ENCODE measurements at regions not wholly inside any gene's neighbourhood (a gene's known extent, or its start where the extent isn't known, plus 50 kb on each side); places are given as distances from the start of the nearest gene placed in this dataset.

DNA sequence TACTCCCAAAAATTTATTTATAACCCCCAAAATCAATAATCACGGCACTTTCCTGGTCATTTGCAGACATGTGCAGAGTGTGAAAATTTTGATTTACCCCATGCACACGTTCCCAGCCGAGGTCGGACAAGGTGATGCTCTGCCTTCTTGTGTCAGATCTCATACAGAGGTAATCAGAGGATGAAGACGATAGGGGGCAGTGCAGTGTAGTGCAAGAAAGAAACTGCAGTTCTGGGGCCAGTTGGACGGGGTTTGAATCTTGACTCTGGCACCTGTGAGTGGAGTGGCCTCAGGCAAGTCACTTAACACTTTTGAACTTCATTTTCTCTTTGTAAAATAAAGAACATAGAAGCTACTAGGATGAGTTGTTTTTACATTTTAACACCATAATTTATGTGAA, 88.4 kb downstream of the FRMPD3 start:
- no peak overlapping the region for H3K9ac ChIP-seq (ENCODE audit: low read depth, low read length)
- no peaks in the 10 kb centered on the region; the same call in 1 of the 2 replicates for H3K4me1 ChIP-seq (ENCODE audit: insufficient read depth, low read length)
- H3K27me3 ChIP-seq (ENCODE audit: insufficient read depth, low read length) = no peaks in the 10 kb centered on the region
- no peaks in the 10 kb centered on the region for H3K9me3 ChIP-seq (ENCODE audit: insufficient read depth, low read depth, low read length)
- H3K36me3 ChIP-seq (ENCODE audit: insufficient read depth, low read depth, low read length) = no peaks in the 10 kb centered on the region
- H3K4me3 ChIP-seq (ENCODE audit: low read length) = no peak overlapping the region
- no peak overlapping the region for H3K27ac ChIP-seq (ENCODE audit: low read length)

DNA sequence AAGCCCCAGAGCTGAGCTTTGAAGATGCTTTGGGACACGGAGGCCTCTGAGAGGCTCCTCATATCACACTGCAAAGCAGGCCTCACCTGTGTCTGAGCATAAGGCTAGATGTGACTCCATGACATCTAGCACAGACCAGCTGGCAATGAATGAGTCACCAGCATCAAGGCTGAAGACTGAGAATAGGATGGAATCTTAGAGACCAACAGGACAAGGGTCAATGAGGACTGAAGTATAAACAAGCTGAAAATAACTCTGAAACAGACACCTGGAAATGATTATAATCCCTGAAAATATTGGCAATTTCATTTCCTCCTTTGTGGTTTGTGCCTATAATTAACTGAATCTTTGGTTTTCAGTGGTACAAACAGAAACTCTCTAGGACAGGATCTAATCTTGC, 87.1 kb upstream of the PRPS1 start:
- Histone ChIP-seq H3K27ac (ENCODE audit: low read length) (no peak overlapping the region), H3K4me3 (ENCODE audit: low read length) (no peak overlapping the region), H3K27me3 (ENCODE audit: insufficient read depth, low read length) (no peaks in the 10 kb centered on the region), H3K36me3 (ENCODE audit: insufficient read depth, low read depth, low read length) (no peaks in the 10 kb centered on the region), H3K9me3 (ENCODE audit: insufficient read depth, low read depth, low read length) (no peaks in the 10 kb centered on the region), H3K4me1 (ENCODE audit: insufficient read depth, low read length) (no peaks in the 10 kb centered on the region; the same call in 1 of the 2 replicates), H3K9ac (ENCODE audit: low read depth, low read length) (no peak overlapping the region)

DNA sequence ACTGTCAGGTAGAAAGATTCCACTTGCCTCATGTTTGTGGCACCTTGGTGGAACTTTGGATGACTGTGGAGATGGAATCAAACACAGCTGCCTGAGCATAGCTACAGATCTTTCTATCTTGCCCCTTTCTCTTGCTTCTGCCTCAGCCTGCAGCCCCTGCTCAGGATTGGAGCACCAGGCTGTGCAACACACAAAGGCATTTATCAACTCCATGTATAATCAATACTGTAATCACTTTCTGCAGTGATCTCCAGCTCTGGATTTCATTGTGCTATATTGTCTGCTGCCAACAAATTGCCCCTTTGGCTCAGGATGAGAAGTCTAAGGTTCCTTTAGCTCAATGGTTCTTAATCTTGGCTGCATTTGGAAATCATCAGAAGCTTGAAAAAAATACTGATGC, 86.3 kb upstream of the PRPS1 start:
- Histone ChIP-seq H3K27me3 (ENCODE audit: insufficient read depth, low read length) (no peaks in the 10 kb centered on the region), H3K27ac (ENCODE audit: low read length) (no peak overlapping the region), H3K4me3 (ENCODE audit: low read length) (no peak overlapping the region), H3K4me1 (ENCODE audit: insufficient read depth, low read length) (no peaks in the 10 kb centered on the region; the same call in 1 of the 2 replicates), H3K9ac (ENCODE audit: low read depth, low read length) (no peak overlapping the region), H3K36me3 (ENCODE audit: insufficient read depth, low read depth, low read length) (no peaks in the 10 kb centered on the region), H3K9me3 (ENCODE audit: insufficient read depth, low read depth, low read length) (no peaks in the 10 kb centered on the region)

DNA sequence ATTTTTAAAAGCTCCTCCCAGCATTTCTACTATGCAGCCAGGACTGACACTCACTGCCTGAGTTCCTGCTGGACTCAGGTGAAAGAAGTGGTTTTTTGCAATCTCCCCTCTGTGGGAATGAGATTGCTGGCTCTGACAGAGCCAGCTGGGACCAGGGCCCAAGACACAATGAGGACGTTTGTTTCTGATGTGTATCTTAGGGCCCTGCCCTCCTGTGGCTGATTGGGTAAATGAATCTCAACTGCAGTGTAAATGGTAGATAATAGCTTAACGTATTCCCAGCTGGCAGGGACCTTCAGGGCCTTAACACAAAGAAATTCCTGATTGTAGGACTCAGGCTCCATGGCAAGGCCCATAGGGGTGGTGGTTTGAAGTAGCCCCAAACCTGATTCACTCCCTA, 85.8 kb upstream of the PRPS1 start:
- no peak overlapping the region for H3K9ac ChIP-seq (ENCODE audit: low read depth, low read length)
- H3K36me3 ChIP-seq (ENCODE audit: insufficient read depth, low read depth, low read length) = no peaks in the 10 kb centered on the region
- no peak overlapping the region for H3K4me3 ChIP-seq (ENCODE audit: low read length)
- no peaks in the 10 kb centered on the region; the same call in 1 of the 2 replicates for H3K4me1 ChIP-seq (ENCODE audit: insufficient read depth, low read length)
- no peaks in the 10 kb centered on the region for H3K9me3 ChIP-seq (ENCODE audit: insufficient read depth, low read depth, low read length)
- no peaks in the 10 kb centered on the region for H3K27me3 ChIP-seq (ENCODE audit: insufficient read depth, low read length)
- no peak overlapping the region for H3K27ac ChIP-seq (ENCODE audit: low read length)

DNA sequence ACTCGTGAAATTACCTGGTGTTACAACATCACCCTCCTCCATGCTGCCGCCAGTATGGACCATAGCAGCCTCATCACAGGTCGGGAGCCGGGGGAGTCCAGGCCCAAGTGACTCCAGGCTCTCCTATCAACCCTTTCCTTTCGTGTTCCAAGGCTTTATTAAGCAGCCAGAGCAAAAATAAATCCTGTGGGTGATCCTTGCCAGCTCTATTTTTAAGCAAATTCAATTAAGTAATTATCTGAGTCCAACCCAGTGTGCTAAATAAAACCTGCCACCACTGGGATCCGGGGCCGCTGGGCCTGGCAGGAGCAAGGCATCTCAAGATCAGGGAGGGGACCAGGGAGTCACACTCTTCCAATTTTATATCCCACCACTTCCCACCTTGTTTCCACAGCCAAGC, 80.7 kb upstream of the PRPS1 start:
- Histone ChIP-seq H3K9me3 (ENCODE audit: insufficient read depth, low read depth, low read length) (no peaks in the 10 kb centered on the region), H3K27ac (ENCODE audit: low read length) (no peak overlapping the region), H3K9ac (ENCODE audit: low read depth, low read length) (no peak overlapping the region), H3K27me3 (ENCODE audit: insufficient read depth, low read length) (no peaks in the 10 kb centered on the region), H3K4me1 (ENCODE audit: insufficient read depth, low read length) (no peaks in the 10 kb centered on the region; the same call in 1 of the 2 replicates), H3K4me3 (ENCODE audit: low read length) (no peak overlapping the region), H3K36me3 (ENCODE audit: insufficient read depth, low read depth, low read length) (no peaks in the 10 kb centered on the region)

DNA sequence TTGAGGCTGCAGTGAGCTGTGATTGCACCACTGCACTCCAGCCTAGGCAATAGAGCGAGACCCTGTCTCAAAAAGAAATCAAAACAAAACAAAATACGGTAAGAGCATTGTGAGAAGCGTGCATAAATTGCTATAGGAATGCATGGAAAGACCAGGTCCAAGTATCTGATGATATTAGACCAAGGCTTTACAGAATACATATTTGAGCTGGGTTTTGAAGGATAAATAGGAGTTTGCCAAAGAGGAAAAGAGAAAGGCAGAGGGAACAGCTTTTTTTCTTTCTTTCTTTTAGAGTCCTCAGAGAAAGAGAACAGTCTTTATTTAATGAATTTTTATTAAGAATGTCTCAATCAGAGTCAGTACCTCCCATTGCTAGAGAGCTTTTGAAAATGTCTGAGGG, 79.5 kb upstream of the PRPS1 start:
- Histone ChIP-seq H3K9ac (ENCODE audit: low read depth, low read length) (no peak overlapping the region), H3K4me3 (ENCODE audit: low read length) (no peak overlapping the region), H3K4me1 (ENCODE audit: insufficient read depth, low read length) (no peaks in the 10 kb centered on the region), H3K27me3 (ENCODE audit: insufficient read depth, low read length) (no peaks in the 10 kb centered on the region), H3K36me3 (ENCODE audit: insufficient read depth, low read depth, low read length) (no peaks in the 10 kb centered on the region), H3K27ac (ENCODE audit: low read length) (no peak overlapping the region), H3K9me3 (ENCODE audit: insufficient read depth, low read depth, low read length) (no peaks in the 10 kb centered on the region)

DNA sequence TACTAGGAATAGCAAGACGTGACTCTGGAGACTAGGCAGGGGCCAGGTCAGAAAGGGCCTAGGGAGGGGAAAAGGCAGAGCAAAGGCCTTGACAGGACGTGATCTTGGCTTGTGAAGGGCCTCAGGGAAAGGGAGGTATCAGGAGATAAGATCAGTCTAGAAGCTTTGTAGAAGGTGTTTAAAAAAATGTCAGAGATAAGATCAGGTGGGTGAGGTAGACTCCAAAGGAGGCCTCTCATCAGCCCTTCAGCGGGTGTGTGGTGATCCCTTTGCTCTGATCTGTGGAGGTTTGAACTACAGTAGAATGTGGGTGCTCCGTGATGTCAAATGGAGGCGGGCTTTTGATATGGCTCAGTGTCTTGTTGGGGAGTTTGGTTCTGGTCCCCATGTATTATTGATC, 78.8 kb upstream of the PRPS1 start:
- Histone ChIP-seq H3K4me1 (ENCODE audit: insufficient read depth, low read length) (no peaks in the 10 kb centered on the region), H3K9ac (ENCODE audit: low read depth, low read length) (no peak overlapping the region), H3K9me3 (ENCODE audit: insufficient read depth, low read depth, low read length) (no peaks in the 10 kb centered on the region), H3K27ac (ENCODE audit: low read length) (no peak overlapping the region), H3K4me3 (ENCODE audit: low read length) (no peak overlapping the region), H3K36me3 (ENCODE audit: insufficient read depth, low read depth, low read length) (no peaks in the 10 kb centered on the region), H3K27me3 (ENCODE audit: insufficient read depth, low read length) (no peaks in the 10 kb centered on the region)

DNA sequence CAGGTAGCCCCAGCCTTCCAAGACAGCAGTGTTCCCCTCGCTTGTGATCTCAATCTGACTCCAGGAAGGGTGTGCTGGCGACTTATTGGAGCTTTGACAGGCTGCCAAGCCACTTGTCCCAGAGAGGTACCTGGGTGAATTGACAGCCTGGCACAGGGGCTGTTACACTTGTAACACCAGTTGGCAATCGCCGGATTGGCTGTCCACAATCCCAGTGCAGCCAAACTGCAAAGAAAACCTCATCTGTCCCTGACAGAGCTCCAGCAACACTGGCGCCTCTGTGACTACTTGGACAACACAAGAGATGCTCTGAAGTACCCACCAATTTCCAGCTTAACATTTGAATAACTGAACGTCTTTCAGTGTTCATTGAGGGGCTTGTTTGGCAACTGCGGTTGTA, 76.8 kb upstream of the PRPS1 start:
- no peaks in the 10 kb centered on the region for H3K9me3 ChIP-seq (ENCODE audit: insufficient read depth, low read depth, low read length)
- H3K4me1 ChIP-seq (ENCODE audit: insufficient read depth, low read length) = no peaks in the 10 kb centered on the region
- no peak overlapping the region for H3K27ac ChIP-seq (ENCODE audit: low read length)
- H3K4me3 ChIP-seq (ENCODE audit: low read length) = no peak overlapping the region
- no peaks in the 10 kb centered on the region for H3K27me3 ChIP-seq (ENCODE audit: insufficient read depth, low read length)
- no peaks in the 10 kb centered on the region for H3K36me3 ChIP-seq (ENCODE audit: insufficient read depth, low read depth, low read length)
- no peak overlapping the region for H3K9ac ChIP-seq (ENCODE audit: low read depth, low read length)

DNA sequence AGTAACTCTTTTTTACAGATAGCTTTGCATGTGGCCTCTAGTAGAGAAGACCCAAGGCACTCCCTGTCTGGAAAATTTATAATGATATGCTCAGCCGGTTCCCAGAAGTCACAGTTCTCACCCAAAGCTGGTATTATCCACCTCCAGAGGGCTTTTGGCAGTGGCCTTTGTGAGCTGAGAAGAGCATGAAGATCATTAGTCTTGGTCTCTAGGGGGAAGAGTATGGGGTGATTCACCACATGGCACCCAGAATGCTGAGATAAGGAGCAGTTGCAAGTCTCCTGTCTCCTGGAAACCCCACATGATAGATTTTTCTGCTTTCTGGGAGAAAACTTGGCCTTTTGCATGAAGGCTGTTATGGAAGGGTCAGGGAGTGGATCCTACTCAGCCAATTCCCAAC, 75.4 kb upstream of the PRPS1 start:
- no peak overlapping the region for H3K4me3 ChIP-seq (ENCODE audit: low read length)

DNA sequence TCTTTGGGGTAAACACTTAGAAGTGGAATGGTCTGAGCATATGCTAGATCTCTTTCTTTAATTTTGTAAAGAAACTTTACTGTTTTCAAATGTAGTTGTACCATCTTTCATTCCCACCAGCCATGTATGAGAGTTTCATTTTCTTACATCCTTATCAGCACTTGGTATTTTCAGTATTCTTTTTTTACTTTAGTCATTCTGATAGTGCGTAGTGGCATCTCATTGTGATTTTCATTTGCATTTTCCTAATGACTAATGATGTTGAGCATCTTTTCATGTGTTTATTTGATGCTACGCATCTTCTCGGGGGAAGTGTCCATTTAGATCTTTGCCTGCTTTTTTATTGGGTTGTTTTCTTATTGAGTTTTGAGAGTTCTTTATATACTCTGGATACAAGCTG, 71.3 kb upstream of the PRPS1 start:
- H3K27me3 ChIP-seq (ENCODE audit: insufficient read depth, low read length) = no peaks in the 10 kb centered on the region
- no peaks in the 10 kb centered on the region for H3K9me3 ChIP-seq (ENCODE audit: insufficient read depth, low read depth, low read length)

More for the DNA sequence above, 75.4 kb upstream of the PRPS1 start:
- Histone ChIP-seq H3K27me3 (ENCODE audit: insufficient read depth, low read length) (no peaks in the 10 kb centered on the region), H3K9ac (ENCODE audit: low read depth, low read length) (no peak overlapping the region), H3K27ac (ENCODE audit: low read length) (no peak overlapping the region), H3K4me1 (ENCODE audit: insufficient read depth, low read length) (no peaks in the 10 kb centered on the region), H3K36me3 (ENCODE audit: insufficient read depth, low read depth, low read length) (no peaks in the 10 kb centered on the region), H3K9me3 (ENCODE audit: insufficient read depth, low read depth, low read length) (no peaks in the 10 kb centered on the region)

DNA sequence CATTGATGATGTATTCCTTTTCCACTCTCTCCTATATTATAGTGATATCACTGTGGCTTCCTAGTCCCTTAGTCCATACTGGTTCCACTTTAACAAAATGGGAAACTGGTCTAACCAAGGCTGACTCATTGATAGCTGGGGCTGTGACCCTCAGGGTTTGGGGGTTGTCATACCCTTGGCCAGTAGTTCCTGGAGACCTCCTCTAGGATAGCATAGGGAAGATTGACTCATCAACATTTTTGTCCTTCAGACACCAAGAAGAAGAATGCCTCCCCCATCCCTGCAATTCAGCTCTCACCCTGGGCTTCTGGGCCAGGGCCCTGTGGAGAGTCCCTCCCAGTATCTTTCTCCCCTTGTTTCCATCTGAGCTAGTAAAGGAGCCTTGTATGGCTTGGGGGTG, 68.8 kb upstream of the PRPS1 start:
- Histone ChIP-seq H3K27me3 (ENCODE audit: insufficient read depth, low read length) (no peaks in the 10 kb centered on the region), H3K36me3 (ENCODE audit: insufficient read depth, low read depth, low read length) (no peaks in the 10 kb centered on the region)

More for the DNA sequence above, 71.3 kb upstream of the PRPS1 start:
- no peak overlapping the region for H3K4me3 ChIP-seq (ENCODE audit: low read length)
- H3K4me1 ChIP-seq (ENCODE audit: insufficient read depth, low read length) = peaks cover 8% of the 10 kb centered on the region
- H3K9ac ChIP-seq (ENCODE audit: low read depth, low read length) = no peak overlapping the region
- no peak overlapping the region for H3K27ac ChIP-seq (ENCODE audit: low read length)
- H3K36me3 ChIP-seq (ENCODE audit: insufficient read depth, low read depth, low read length) = no peaks in the 10 kb centered on the region

DNA sequence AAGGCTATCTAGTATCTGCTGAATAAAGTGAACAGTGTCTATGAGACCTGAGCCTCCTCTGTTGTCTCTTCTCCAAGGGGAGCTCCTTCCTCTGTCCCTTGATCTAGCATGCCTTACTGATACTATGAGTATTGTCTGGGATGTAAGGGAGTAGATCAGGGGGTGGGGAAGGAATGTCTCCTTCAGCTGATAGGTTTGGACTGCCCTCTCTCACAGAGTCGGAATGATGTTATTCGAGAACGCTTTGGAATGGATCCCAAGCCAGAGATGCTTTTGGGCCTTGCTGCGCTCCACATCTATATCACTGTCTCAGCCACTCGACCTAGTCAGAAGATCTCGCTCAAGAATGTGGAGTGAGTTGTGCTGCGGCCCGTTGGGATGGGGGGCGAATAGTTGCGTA, 68.3 kb upstream of the PRPS1 start:
- no peaks in the 10 kb centered on the region for H3K27me3 ChIP-seq (ENCODE audit: insufficient read depth, low read length)
- H3K4me3 ChIP-seq (ENCODE audit: low read length) = no peak overlapping the region
- H3K4me1 ChIP-seq (ENCODE audit: insufficient read depth, low read length) = peaks cover 25% of the 10 kb centered on the region
- no peak overlapping the region for H3K27ac ChIP-seq (ENCODE audit: low read length)
- no peaks in the 10 kb centered on the region for H3K9me3 ChIP-seq (ENCODE audit: insufficient read depth, low read depth, low read length)
- H3K9ac ChIP-seq (ENCODE audit: low read depth, low read length) = no peak overlapping the region
- H3K36me3 ChIP-seq (ENCODE audit: insufficient read depth, low read depth, low read length) = no peaks in the 10 kb centered on the region

More for the DNA sequence above, 68.8 kb upstream of the PRPS1 start:
- peaks cover 25% of the 10 kb centered on the region for H3K4me1 ChIP-seq (ENCODE audit: insufficient read depth, low read length)
- no peak overlapping the region for H3K27ac ChIP-seq (ENCODE audit: low read length)
- H3K9me3 ChIP-seq (ENCODE audit: insufficient read depth, low read depth, low read length) = no peaks in the 10 kb centered on the region
- no peak overlapping the region for H3K4me3 ChIP-seq (ENCODE audit: low read length)
- H3K9ac ChIP-seq (ENCODE audit: low read depth, low read length) = no peak overlapping the region

DNA sequence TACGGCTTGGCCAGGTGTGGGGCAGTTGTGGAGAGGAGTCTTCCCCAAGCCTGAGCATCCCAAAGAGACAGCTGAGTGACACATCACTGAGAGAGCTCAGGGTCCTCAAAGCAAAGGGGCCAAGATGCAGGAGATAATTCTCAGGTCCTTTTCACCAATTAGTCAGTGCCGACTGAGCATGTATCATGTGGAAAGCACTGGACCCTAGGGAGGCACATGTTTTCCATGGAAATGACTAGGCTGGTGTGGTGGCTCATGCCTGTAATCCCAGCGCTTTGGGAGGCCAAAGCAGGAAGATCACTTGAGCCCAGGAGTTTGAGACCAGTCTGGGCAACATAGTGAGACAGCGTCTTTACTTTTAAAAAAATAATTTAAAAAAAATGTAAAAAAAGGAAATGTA, 67.3 kb upstream of the PRPS1 start:
- no peaks in the 10 kb centered on the region for H3K36me3 ChIP-seq (ENCODE audit: insufficient read depth, low read depth, low read length)
- H3K27ac ChIP-seq (ENCODE audit: low read length) = no peak overlapping the region
- H3K9ac ChIP-seq (ENCODE audit: low read depth, low read length) = no peak overlapping the region
- H3K4me3 ChIP-seq (ENCODE audit: low read length) = no peak overlapping the region
- peaks cover 25% of the 10 kb centered on the region for H3K4me1 ChIP-seq (ENCODE audit: insufficient read depth, low read length)
- H3K27me3 ChIP-seq (ENCODE audit: insufficient read depth, low read length) = no peaks in the 10 kb centered on the region
- no peaks in the 10 kb centered on the region for H3K9me3 ChIP-seq (ENCODE audit: insufficient read depth, low read depth, low read length)

All from iPS-20b (cell line).